ENCODE measurements at regions not wholly inside any gene's neighbourhood (a gene's known extent, or its start where the extent isn't known, plus 50 kb on each side); places are given as distances from the start of the nearest gene placed in this dataset.

DNA sequence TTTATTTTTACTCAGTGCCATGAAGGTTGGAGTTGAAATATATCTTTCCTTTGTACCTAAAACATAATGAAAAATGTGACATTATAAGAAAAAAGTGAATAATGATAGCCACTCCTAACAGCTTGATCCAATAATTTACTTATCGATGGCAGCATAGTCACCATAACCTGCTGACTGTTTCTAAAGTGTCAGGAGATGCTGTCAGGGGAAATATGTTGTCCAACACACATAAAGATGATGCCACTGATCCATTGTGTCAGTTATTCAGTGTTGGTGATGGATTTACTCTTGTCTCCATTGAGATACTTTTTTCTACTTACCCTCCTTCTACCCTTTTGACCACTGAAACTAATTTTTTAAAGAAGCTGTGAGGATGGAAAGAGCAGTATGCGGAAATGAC is 1006.9 kb upstream of the TMEFF2 start:
- no peak for DNase-seq (ENCODE audit: low read depth in 1 of 2, low spot score in 2 of 2)
- Histone ChIP-seq H2BK12ac (ENCODE audit: low read depth, low read length) (no peak overlapping the region), H4K5ac (ENCODE audit: insufficient read length, low read depth, low read length) (no peak overlapping the region), H3K23ac (ENCODE audit: insufficient read length) (no peak overlapping the region), H2BK15ac (ENCODE audit: low read length) (no peak overlapping the region), H3K9me3 (ENCODE audit: insufficient read depth in 2 of 2, low read depth in 1 of 2, low read length in 1 of 2) (no peaks in the 10 kb centered on the region), H2AK5ac (ENCODE audit: low read depth, low read length) (no peak overlapping the region), H3K27me3 (replicated peaks in 1 of 4; ENCODE audit: control insufficient read depth in 3 of 4, extremely low read depth in 1 of 4, insufficient read depth in 3 of 4, low read length in 3 of 4) (no peaks in the 10 kb centered on the region), H2BK5ac (ENCODE audit: low read depth, low read length) (no peak overlapping the region), H4K20me1 (replicated peaks in 1 of 2; ENCODE audit: control insufficient read depth in 1 of 2, insufficient read depth in 2 of 2, low read length in 2 of 2) (no peaks in the 10 kb centered on the region), H3K14ac (ENCODE audit: insufficient read length) (no peak overlapping the region), H3K56ac (replicated peaks; ENCODE audit: insufficient read length, low read depth, low read length) (no peak overlapping the region), H3K79me2 (ENCODE audit: control insufficient read depth in 1 of 2, insufficient read depth in 2 of 2, low read length in 2 of 2) (no peaks in the 10 kb centered on the region), H3K79me1 (ENCODE audit: low read depth, low read length) (no peaks in the 10 kb centered on the region), H3K4me1 (replicated peaks in 1 of 4; ENCODE audit: control insufficient read depth in 3 of 4, insufficient read depth in 4 of 4, low read length in 3 of 4) (no peaks in the 10 kb centered on the region), H2BK20ac (ENCODE audit: low read length) (no peak overlapping the region), H3K4ac (replicated peaks; ENCODE audit: insufficient read length, low read depth, low read length) (no peak overlapping the region), H4K91ac (replicated peaks; ENCODE audit: insufficient read length, low read length) (no peak overlapping the region), H2AFZ (ENCODE audit: low read length) (no peak overlapping the region), H3K4me3 (ENCODE audit: extremely low read depth in 1 of 4, insufficient read depth in 2 of 4, low read depth in 3 of 4, low read length in 4 of 4) (no peak overlapping the region), H3K36me3 (ENCODE audit: control insufficient read depth in 2 of 4, insufficient read depth in 4 of 4, low read length in 3 of 4) (no peaks in the 10 kb centered on the region), H3K23me2 (ENCODE audit: low read depth, low read length) (no peaks in the 10 kb centered on the region), H3K18ac (ENCODE audit: extremely low read depth, low read length) (no peak overlapping the region), H3K4me2 (ENCODE audit: insufficient read depth in 1 of 2, low read depth in 2 of 2, low read length in 2 of 2) (no peak overlapping the region), H2BK120ac (replicated peaks; ENCODE audit: low read depth, low read length) (no peak overlapping the region), H4K8ac (ENCODE audit: extremely low read depth, insufficient read depth, low read length) (no peak overlapping the region), H3K9ac (replicated peaks in 1 of 4; ENCODE audit: extremely low read depth in 1 of 4, low read depth in 3 of 4, low read length in 3 of 4) (no peak overlapping the region), H3K27ac (ENCODE audit: low read depth, low read length) (no peak overlapping the region)
- POLR2A ChIA-PET (ENCODE audit: partially characterized antibody) = no interaction called here
- FAIRE-seq = no peak
- CTCF ChIA-PET (ENCODE audit: partially characterized antibody) = interaction anchor here (1.2 to 1.6 kb wide), 2 partner anchors 28 to 422 kb away, joined by 3 read pairs; no protein-coding TSS in a partner anchor
- WGBS, 2 experiments (ENCODE audit: extremely low coverage in 1 of 2, insufficient coverage in 1 of 2, insufficient read length in 1 of 2, insufficient replicate concordance in 2 of 2, low coverage in 1 of 2, low lambda C conversion rate in 2 of 2, missing lambda C conversion rate in 1 of 2) = 93% methylated on average over 2 of the region's 2 CpGs; no CpG with 5 or more reads in 1 of the 2 experiments
- TF ChIP-seq YY1 (IDR thresholded peaks at IDR 0.05; ENCODE audit: low read depth, low read length) (no peak), RXRA (IDR thresholded peaks at IDR 0.05; ENCODE audit: insufficient read depth, low read depth, low read length) (no peak), EP300 (IDR thresholded peaks at IDR 0.05; ENCODE audit: borderline replicate concordance in 1 of 2, low read depth in 2 of 2, low read length in 2 of 2) (no peak), GABPA (IDR thresholded peaks at IDR 0.05; ENCODE audit: borderline replicate concordance, insufficient read depth, low read length) (no peak), JUND (IDR thresholded peaks at IDR 0.05; ENCODE audit: low read length) (no peak), JUN (IDR thresholded peaks at IDR 0.05; ENCODE audit: low read depth, low read length) (no peak), SP2 (IDR thresholded peaks at IDR 0.05; ENCODE audit: low read length) (no peak), BCL11A (IDR thresholded peaks at IDR 0.05; ENCODE audit: low read depth in 2 of 2, low read length in 2 of 2) (no peak)
- TF ChIP-seq, protein P1, sequence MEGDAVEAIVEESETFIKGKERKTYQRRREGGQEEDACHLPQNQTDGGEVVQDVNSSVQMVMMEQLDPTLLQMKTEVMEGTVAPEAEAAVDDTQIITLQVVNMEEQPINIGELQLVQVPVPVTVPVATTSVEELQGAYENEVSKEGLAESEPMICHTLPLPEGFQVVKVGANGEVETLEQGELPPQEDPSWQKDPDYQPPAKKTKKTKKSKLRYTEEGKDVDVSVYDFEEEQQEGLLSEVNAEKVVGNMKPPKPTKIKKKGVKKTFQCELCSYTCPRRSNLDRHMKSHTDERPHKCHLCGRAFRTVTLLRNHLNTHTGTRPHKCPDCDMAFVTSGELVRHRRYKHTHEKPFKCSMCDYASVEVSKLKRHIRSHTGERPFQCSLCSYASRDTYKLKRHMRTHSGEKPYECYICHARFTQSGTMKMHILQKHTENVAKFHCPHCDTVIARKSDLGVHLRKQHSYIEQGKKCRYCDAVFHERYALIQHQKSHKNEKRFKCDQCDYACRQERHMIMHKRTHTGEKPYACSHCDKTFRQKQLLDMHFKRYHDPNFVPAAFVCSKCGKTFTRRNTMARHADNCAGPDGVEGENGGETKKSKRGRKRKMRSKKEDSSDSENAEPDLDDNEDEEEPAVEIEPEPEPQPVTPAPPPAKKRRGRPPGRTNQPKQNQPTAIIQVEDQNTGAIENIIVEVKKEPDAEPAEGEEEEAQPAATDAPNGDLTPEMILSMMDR (IDR thresholded peaks at IDR 0.05; ENCODE audit: control extremely low read depth in 1 of 3, insufficient read depth in 1 of 3, low read depth in 1 of 3, low read length in 3 of 3) = no peak
- TF ChIP-seq, protein P2, sequence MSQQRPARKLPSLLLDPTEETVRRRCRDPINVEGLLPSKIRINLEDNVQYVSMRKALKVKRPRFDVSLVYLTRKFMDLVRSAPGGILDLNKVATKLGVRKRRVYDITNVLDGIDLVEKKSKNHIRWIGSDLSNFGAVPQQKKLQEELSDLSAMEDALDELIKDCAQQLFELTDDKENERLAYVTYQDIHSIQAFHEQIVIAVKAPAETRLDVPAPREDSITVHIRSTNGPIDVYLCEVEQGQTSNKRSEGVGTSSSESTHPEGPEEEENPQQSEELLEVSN (IDR thresholded peaks at IDR 0.05) = no peak
